Left colon (tissue), 2 donors: ENCODE measurements at regions not wholly inside any gene's neighbourhood (a gene's known extent, or its start where the extent isn't known, plus 50 kb on each side); places are given as distances from the start of the nearest gene placed in this dataset.
"Not testable (repeated sequence)": the region's sequence is repeated elsewhere in the genome, so short reads cannot be mapped to it uniquely, and the experiment has no call there.

Experiments used
- ATAC-seq: fragments of 200-7000 bp; cut with Tn5 transposase; one replicate; pipeline ENCODE4 v1.9.1; 2020; ENCODE audit warnings: mild to moderate bottlenecking, moderate library complexity
- DNase-seq, 2 donors: peaks; one replicate each; pipeline ENCODE4 v3.0.0-alpha.2; 2020
- intact Hi-C, 2 donors: fragments of 100-400 bp; cut with DNase I in 1 of 2; cut with micrococcal nuclease in 1 of 2; formaldehyde crosslinking; loops; one replicate each; pipeline versions ENCODE4 v1.11.2 to v1.14.0; 2022; cut with DNase I, micrococcal nuclease
- donor health status: DM: no; HTN: no; CAD: no.
- donor health status: DM: yes; HTN: yes; CAD: no.

- intact Hi-C loops: no loop called here
- ATAC-seq (no peak), DNase-seq (no peak)
Measured at GRCh38 chr10:130927157-130927556, 384.4 kb downstream of the TCERG1L start.

- ATAC-seq (no peak), DNase-seq (no peak)
- intact Hi-C loops: no loop called here
Measured at GRCh38 chr10:130928306-130928705, 383.2 kb downstream of the TCERG1L start.

GRCh38 chr10:130929422-130930325 lies 381.8 kb downstream of the TCERG1L start:
- intact Hi-C loops: no loop called here
- DNase-seq (no peak), ATAC-seq (no peak)

- intact Hi-C loops: no loop called here
- ATAC-seq: no peak
- DNase-seq: no peak
Measured at GRCh38 chr10:130930821-130931220, 380.7 kb downstream of the TCERG1L start.

- ATAC-seq: no peak
- DNase-seq: no peak
- intact Hi-C loops: no loop called here
Measured at GRCh38 chr10:130931256-130931655, 380.3 kb downstream of the TCERG1L start.

- DNase-seq (no peak), ATAC-seq (no peak)
- intact Hi-C loops: no loop called here
Measured at GRCh38 chr10:130932326-130933007, 379.1 kb downstream of the TCERG1L start.

- intact Hi-C loops: no loop called here
- DNase-seq (no peak), ATAC-seq (no peak)
Measured at GRCh38 chr10:130933008-130933390, 378.5 kb downstream of the TCERG1L start.

- DNase-seq: no peak
- intact Hi-C loops: no loop called here
- no peak for ATAC-seq
Measured at GRCh38 chr10:130934293-130935127, 377.0 kb downstream of the TCERG1L start.

- intact Hi-C loops: no loop called here
- ATAC-seq (no peak), DNase-seq (no peak)
Measured at GRCh38 chr10:130935128-130935439, 376.4 kb downstream of the TCERG1L start.

- ATAC-seq: no peak
- no peak for DNase-seq
- intact Hi-C loops: no loop called here
Measured at GRCh38 chr10:130935897-130936550, 375.5 kb downstream of the TCERG1L start.

- DNase-seq (no peak), ATAC-seq (no peak)
- intact Hi-C loops: no loop called here
Measured at GRCh38 chr10:130936851-130937250, 374.7 kb downstream of the TCERG1L start.

GRCh38 chr10:130938051-130938450 lies 373.5 kb downstream of the TCERG1L start:
- intact Hi-C loops: no loop called here
- DNase-seq (no peak), ATAC-seq (no peak)

- ATAC-seq, intact Hi-C loops, DNase-seq: not testable (repeated sequence)
Measured at GRCh38 chr10:130938891-130939290, 372.6 kb downstream of the TCERG1L start.

GRCh38 chr10:130941886-130942285 lies 369.6 kb downstream of the TCERG1L start:
- DNase-seq (no peak), ATAC-seq (no peak)
- intact Hi-C loops: no loop called here

GRCh38 chr10:130952086-130952485 lies 359.4 kb downstream of the TCERG1L start:
- ATAC-seq (no peak), DNase-seq (no peak)
- intact Hi-C loops: no loop called here

GRCh38 chr10:130954326-130954905 lies 357.1 kb downstream of the TCERG1L start:
- DNase-seq (no peak), ATAC-seq (no peak)
- intact Hi-C loops: no loop called here

GRCh38 chr10:130956251-130956650 lies 355.3 kb downstream of the TCERG1L start:
- DNase-seq (no peak), ATAC-seq (no peak)
- intact Hi-C loops: no loop called here

GRCh38 chr10:130957423-130957822 lies 354.1 kb downstream of the TCERG1L start:
- intact Hi-C loops: no loop called here
- ATAC-seq: no peak

GRCh38 chr10:130958003-130958402 lies 353.5 kb downstream of the TCERG1L start:
- no peak for DNase-seq
- intact Hi-C loops: no loop called here
- no peak for ATAC-seq

More at GRCh38 chr10:130957423-130957822, 354.1 kb downstream of the TCERG1L start:
- DNase-seq: no peak
